CD1c-positive myeloid dendritic cell (primary cell): ENCODE measurements at regions not wholly inside any gene's neighbourhood (a gene's known extent, or its start where the extent isn't known, plus 50 kb on each side); places are given as distances from the start of the nearest gene placed in this dataset.
"Not testable (repeated sequence)": the region's sequence is repeated elsewhere in the genome, so short reads cannot be mapped to it uniquely, and the experiment has no call there.

Source experiments
- DNase-seq: peaks from one replicate; pipeline ENCODE4 v3.0.0-alpha.2; 2016; ENCODE audit errors: extremely low spot score

DNA sequence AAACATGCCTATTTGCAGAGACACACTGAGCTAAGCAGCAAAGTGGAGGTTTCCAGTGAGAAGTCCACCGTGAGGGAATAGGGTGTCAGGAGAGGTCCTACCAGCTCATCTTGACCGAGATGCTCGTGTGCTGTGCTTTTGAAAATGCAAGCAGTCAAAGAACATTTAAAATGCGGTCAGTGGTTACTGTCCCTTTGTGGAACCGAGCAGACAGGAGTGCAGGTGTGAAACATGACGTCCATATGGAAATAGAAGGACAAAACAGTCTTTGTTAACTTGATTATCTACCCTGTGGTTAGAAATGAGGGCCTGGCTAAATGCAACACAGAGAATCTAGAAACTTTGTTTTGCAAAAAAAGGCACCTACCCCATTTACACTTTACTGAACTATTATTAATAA, 473.3 kb downstream of the SPATA31A6 start:
- DNase-seq = not testable (repeated sequence)

DNA sequence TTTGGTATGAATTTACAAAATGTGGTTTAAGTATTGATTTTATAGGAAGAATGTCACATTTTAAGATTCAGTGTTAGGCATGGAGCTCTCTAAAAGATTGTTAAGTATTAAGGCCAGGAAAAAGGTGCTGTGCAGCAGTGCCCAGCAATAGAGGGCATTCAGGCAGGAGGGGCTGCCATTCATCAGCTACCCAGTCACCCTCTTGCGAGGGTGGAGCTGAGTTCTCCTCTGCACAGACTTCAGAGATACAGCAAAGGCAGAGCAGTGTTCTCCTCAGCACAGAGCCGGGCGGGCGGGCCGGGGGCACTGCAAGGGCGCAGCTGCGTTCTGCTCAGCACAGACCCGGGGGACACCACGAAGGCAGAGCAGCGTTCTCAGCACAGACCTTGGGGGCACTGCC, 474.0 kb downstream of the SPATA31A6 start:
- DNase-seq = not testable (repeated sequence)

- DNase-seq = not testable (repeated sequence)
Measured at GRCh38 chr9:42697146-42697545, 513.7 kb downstream of the SPATA31A6 start.

- DNase-seq = not testable (repeated sequence)
Measured at GRCh38 chr9:42702890-42703289, 519.4 kb downstream of the SPATA31A6 start.

DNA sequence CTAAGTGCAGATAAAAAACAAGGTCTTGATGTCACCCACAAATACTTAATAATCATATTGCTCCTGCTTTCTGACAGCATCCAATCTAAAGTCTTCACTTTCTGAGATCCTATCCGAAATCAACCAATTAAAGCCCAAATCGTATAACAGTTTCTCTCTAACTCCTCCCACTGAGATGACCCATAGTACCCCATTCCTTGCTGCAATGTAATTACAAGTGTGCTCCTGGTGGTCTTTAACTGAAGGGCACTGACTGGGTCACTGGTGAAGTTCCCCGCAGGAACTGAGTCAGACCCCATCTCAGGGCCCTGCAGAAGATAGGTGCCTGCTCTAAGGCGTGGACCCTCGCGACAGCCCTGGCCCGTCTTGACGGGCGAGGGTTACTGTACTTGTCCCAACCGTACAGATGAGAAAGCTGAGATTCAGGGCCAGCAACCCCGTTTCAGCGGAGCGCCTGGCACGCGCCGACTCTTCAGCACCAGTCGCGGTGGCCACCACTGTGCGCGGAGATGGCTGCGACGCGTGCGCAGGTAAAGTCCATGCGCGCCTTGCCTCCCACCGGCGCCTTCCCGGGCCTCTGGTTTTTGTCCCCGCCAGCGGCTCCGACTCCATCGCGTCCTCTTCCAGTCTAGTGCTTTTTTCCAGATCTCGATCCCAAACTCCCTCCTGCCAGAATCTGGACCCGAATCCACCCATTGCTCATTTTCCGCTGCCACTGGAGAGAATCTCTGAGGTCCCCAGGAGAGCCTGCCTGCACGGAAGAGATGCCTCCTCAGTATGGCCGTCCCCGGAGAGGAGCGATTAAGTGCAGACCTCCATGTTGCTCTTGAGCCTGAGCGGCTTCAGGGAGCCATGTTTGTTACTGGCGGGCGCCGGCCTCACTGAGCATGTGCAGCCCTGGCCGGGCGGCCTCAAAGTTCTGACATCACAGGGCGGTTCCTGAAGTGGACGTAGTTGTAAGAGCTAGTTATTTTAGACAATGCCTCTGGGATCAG, 541.7 kb downstream of the SPATA31A6 start:
- not testable (repeated sequence) for DNase-seq

DNA sequence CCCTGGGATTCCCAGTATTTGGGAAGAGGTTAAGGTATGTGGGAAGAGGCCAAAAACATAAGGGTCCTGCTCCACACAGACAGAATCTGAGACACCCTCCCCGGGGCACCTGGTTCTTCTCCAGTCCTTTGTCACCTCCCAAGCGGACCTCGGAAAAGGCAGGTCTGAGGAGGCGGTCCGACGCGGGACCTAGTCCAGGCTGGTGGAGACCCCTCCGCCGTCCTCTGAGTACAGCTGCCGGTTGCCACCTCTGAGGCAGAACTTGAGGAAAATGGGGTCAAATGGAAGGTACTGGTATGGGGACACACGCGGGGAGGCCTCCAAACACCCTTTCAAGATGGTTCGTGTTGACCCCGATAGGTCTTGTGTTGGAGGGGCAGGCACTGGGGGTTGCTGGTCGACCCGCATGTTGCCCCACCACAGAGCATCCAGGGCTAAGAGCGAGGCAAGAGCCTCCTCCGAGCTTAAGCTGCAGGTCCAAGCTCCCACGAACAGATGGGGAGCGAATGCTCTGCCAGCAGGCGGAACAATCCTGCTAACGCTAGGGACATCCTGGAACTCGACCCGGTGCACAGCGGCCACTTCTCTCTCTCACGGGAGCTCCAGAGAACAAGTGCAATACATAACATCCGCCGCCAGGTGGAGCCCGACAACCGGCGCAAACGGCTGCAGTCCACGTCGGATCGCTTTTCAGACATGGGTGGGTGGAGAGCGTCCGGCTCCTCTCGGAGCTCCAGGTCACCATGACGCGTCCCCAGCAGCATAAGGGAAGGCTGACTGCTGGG, 559.8 kb downstream of the SPATA31A6 start:
- DNase-seq = peak; percentile 72

- DNase-seq = not testable (repeated sequence)
Measured at GRCh38 chr9:42757251-42757650, 573.8 kb downstream of the SPATA31A6 start.

DNA sequence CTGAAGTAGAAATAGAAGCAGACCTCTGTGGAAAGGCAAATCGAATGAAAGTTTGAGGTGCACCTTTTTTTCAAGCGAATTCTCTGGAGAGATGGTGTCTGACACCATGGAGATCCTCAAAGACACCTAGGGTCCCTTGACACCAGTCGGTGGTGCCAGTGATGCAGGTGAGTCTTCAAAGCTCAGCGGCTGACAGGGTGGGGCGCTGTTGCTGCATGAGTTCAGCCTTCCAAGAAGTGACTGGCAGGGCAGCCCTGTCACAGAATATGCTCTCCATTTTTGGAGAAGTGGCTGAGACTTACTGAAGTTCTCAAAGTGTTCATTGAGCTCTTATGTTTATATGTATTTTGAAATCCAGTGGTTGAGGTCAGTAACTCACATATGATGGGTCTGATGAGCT, 575.9 kb downstream of the SPATA31A6 start:
- DNase-seq = not testable (repeated sequence)

DNA sequence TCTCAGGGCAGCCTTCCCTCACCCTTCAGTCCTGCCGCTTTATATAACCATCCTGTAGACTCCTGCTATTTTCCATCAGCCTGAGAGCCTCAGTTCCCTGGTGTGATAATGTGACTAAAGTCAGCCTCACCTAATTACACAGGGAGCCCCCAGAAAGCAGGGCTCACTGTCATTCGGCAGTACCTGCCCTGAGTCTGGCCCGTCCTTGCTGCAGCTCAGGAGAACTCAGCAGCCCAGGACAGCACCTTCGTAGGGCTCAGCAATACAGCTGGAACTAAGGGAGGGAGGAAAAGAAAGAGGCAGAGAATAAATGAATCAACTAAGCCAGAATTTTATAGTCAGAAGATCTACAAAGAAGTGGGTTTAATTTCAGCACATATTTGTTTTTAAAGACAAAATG, 598.7 kb downstream of the SPATA31A6 start:
- not testable (repeated sequence) for DNase-seq

DNA sequence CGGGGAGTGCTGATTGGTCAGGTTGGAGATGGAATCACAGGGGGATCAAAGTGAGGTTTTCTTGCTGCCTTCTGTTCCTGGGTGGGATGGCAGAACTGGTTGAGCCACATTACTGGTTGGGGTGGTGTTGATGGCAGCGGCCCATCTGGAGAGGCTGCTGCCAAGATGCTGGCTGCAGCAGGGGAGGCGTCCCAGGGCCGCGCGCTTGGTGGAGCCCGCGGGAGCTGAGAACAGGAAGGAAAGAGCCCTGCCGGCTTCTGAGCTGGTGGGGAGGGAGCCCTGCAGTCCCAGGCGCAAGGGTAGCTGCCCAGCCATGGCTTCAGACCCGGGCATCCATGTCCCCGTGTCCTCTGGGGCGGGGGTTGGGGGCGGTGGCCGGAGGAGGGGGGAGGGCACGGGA, 609.3 kb downstream of the SPATA31A6 start:
- not testable (repeated sequence) for DNase-seq

GRCh38 chr9:42798571-42798970, 615.1 kb downstream of the SPATA31A6 start:
- DNase-seq = not testable (repeated sequence)

GRCh38 chr9:42802716-42803115, 619.3 kb downstream of the SPATA31A6 start:
- not testable (repeated sequence) for DNase-seq

- DNase-seq = not testable (repeated sequence)
Measured at GRCh38 chr9:42806674-42807073, 623.2 kb downstream of the SPATA31A6 start.

DNA sequence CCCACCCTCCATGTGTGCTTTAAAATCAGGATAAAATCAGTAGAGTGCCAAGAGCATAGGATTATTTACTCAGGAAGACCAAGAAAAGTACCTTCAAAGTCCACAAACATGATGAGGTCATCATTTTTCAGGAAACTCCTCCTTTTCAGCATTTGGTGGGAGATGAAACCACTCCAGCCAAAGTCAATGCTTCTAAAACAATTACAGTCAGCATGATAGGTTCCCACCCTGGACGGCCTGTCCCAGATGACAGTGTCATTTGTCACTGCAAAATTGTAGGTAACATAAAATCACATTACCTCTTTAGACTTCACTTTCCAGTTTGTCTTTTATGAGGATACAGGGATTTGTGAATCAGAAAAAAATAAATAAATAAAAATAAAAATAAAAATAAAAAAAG, 638.0 kb downstream of the SPATA31A6 start:
- DNase-seq = not testable (repeated sequence)

GRCh38 chr9:42848156-42848555, 664.7 kb downstream of the SPATA31A6 start:
- DNase-seq = not testable (repeated sequence)

DNA sequence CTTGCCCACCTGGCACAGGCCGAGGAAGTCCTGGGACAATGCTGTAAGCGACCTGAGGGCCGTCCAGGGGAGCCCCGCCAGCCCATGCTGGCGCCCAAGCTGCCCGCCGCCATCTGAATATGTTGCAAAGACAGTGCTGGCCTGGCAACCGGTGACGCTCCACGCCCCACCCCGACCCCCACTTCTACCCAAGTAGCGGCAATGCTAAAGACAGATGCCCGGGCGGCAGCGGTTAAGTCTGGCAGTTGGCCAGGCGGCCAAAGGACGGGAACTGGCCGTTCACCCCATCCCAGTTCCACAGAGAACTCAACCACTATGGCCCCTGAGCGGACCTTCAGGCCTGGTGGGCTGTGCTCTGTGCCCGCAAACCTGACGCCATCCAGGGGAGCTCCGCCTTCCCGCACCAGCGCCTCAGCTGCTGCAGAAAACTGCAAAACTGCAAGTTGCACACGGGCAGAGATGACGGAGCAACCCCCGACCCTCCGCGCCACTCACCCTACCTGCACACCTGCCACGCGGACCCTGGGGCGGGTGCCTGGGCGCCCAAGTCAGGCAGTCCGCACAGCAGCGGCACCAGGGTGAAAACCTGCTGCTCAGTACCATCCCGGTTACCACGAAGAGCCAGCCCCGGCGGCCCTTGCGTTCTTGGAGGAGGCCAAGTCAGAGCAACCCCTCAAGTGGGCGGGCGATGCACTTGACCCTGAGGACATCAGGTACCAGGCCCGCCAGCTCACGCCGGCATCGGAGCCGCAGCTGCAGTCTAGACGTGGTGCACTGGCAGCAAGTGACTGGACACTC, 667.6 kb downstream of the SPATA31A6 start:
- not testable (repeated sequence) for DNase-seq

GRCh38 chr9:42851701-42852100, 668.2 kb downstream of the SPATA31A6 start:
- not testable (repeated sequence) for DNase-seq

DNA sequence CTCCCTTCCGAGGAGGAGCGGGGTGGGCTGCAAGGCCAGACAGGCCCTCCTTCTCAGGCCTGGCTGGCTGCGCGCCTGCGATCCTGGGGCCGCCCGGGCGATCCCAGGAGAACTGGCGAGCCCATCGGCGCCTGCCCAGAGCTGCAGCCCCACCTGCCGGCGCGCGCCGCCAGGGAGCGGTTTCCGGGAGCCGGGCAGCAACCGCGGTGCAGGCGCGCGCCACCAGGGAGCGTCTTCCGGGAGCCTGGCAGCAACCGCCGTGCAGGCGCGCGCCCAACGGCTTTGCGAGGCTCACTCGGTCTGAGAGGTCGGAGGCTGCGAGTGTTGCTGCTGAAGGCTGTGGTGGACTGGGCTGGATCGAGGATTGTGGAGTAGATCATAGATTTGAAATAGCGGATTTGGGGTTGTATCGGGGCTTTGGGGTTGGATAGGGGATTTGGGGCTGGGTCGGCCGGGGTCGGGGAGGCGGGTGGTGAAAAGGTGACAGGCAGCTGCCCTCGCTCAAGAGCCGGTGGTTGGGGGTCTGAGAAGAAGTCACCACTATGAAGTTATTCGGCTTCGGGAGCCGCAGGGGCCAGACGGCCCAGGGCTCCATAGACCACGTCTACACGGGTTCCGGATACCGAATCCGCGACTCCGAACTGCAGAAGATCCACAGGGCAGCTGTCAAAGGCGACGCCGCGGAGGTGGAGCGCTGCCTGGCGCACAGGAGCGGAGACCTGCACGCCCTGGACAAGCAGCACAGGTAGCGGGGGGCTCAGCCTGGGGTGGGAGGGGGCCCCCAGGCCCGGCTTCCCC, 668.9 kb downstream of the SPATA31A6 start:
- peak; percentile 44 for DNase-seq

DNA sequence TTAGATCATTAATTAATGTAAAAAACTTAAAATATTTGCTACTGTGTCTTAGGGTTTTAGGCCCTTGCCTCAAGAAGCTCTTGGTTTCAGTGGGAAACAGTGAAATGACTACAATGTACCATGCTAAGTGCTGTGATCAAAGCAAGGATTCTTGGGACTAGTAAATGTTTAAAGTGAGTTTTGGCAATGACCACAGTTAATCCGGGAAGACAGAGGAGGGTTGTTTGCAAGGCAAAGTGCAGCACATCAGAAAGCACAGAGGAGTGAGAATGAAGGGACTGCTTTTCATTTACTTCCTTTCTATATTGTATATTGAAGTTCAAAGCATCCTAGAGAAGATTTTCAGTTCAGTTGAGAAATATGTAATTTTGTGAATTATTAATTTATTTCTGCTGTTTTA, 676.7 kb downstream of the SPATA31A6 start:
- not testable (repeated sequence) for DNase-seq

- not testable (repeated sequence) for DNase-seq
Measured at GRCh38 chr9:42862465-42862864, 679.0 kb downstream of the SPATA31A6 start.
